HG02571 (cell line): ENCODE measurements at regions not wholly inside any gene's neighbourhood (a gene's known extent, or its start where the extent isn't known, plus 50 kb on each side); places are given as distances from the start of the nearest gene placed in this dataset.
"Not testable (repeated sequence)": the region's sequence is repeated elsewhere in the genome, so short reads cannot be mapped to it uniquely, and the experiment has no call there.

Source experiments
- ATAC-seq: cut with Tn5 transposase; IDR thresholded peaks from one replicate; pipeline ENCODE4 v1.9.1; 2021; ENCODE audit warnings: mild to moderate bottlenecking, moderate library complexity; ENCODE audit not compliant: unreplicated experiment

DNA sequence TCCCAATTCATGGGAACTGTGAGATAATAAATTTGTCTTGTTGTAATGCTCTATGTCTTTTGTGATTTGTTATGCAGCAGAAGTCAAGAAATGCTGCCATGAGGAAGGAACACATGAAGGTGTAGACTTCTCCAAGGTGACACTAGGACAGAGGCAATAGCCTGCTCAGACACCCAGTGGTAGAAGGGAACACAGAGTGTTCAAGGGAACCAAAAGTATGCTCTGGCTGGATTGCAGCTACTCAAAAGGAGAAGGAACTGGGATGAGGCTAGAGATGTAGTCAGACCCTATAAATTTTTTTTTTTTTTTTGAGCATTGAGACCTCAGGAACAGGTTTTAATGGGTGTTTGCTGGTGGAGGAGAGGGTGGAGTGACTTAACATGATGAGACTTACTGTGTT is 232.5 kb downstream of the PARP8 start:
- no peak for ATAC-seq

- ATAC-seq, result no peak
Measured at GRCh38 chr5:50900952-50901510, 234.6 kb downstream of the PARP8 start.

GRCh38 chr5:50903651-50904050 is 237.2 kb downstream of the PARP8 start:
- no peak for ATAC-seq

GRCh38 chr5:50905996-50906570 is 239.6 kb downstream of the PARP8 start:
- no peak for ATAC-seq

- ATAC-seq, result not testable (repeated sequence)
Measured at GRCh38 chr5:50920160-50920559, 253.7 kb downstream of the PARP8 start.

- ATAC-seq, result no peak
Measured at GRCh38 chr5:50921366-50922133, 255.1 kb downstream of the PARP8 start.

GRCh38 chr5:50922134-50922941 is 255.9 kb downstream of the PARP8 start:
- ATAC-seq, result not testable (repeated sequence)

DNA sequence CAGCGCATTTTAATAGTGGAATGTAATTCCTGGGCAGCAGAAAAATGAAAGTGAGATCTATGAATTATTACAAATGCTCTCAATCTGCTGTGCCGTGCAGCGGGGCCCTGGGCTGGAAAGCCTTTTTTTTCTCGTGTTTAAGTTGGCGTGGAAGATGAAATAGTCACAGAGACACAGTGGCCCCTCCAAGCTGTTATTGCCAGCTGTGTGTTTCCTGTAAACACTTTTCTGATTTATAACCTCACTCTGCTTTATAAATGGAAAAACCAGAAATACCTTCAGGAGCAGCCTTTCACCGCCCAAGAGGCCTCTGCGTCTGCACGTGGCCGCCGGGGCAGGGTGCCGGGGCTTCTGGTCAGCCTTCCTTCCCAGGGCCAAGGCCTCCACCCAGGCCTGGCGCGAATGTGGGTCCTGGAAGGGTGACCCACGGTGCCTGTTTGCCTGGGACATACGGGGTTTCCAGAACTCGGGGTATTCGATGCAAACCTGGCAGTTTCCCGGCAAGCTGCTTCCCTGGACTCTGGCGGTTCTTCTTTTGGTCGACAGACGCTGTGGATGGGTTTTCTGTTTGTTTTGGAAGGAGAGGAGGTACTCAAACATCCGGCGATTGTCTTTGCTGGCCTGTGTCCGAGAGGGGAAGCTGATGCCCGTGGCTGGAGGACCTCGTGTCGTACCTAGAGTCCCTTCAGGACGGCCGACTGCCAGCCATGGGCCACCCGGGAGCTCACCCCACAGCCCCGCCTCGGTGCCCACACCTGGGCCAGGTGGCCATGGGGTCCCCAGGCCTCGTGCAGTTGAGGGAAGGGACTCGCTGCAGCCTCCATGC is 256.7 kb downstream of the PARP8 start:
- no peak for ATAC-seq

DNA sequence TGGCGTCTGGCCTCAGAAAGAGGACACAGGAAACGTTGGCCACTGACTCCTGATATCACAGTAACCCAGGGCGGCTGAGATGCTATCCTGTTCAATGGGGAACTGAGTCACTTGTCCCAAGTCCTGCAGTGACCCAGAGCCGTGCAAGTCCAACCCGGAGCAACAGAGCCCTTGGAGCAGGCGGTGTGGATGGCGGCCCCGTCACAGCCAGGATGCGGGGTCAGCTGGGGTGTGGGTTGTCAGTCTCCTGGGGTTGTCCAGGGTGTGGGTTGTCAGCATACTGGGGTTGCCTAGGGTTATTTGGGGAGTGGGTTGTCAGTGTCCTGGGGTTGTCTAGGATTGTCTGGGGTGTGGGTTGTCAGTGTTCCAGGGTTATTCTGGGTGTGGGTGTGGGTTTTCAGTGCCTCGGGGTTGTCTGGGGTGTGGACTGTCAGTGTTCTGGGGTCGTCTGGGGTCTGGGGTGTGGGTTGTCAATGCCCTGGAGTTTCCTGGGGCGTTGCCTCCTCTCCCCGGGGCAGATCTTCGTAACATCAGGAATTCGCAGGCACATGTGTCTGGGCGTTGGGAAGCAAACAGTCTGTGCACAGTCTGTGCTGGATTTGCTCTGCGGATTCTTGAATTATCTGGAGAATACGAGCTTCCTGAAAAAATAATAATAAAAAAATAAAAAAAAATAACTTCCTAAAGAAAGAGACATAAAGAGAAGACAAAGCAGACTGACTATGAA is 257.5 kb downstream of the PARP8 start:
- ATAC-seq, result no peak

GRCh38 chr5:50927953-50928352 is 261.5 kb downstream of the PARP8 start:
- ATAC-seq, result no peak

DNA sequence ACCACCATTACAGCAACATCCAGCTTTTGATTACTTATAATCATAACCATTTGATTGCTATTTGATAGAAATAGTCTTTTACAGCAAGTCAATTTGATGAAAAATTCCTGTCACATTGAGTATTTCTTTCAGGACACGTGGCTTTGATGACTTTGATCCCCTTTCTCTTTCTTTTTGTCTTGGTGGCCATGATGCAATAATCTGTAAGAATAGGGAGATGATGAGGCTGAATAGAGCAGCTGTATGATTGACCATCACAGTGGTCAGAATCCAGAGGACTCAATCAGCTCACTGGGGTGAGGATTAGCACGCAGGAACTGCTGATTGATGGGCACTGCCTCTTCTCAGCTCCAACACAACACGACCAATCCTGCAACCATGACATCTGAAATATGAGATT is 262.7 kb downstream of the PARP8 start:
- ATAC-seq, result no peak

DNA sequence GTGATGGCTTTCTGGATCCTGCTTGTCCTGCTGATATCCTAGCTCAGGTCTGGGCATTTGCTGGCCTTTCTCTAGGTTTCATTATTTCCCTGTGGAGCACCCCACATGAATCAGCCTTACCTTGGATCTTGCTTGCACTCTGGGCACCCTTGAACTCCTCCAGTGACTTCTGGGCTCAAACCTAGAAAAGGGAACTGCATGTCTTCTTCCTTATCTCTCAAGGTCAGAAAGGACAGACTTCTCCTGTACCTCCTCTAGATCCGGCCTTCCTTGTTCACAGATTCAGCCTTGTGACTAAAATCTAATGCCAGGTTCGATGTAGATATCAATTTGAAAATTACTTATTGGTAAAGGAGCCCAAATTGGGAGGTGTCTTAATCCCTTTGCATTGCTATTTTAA is 267.9 kb downstream of the PARP8 start:
- ATAC-seq, result no peak

- ATAC-seq, result no peak
Measured at GRCh38 chr5:50945139-50945538, 278.7 kb downstream of the PARP8 start.

GRCh38 chr5:50947906-50948683 is 281.7 kb downstream of the PARP8 start:
- no peak for ATAC-seq

- no peak for ATAC-seq
Measured at GRCh38 chr5:50953290-50953689, 286.9 kb downstream of the PARP8 start.

DNA sequence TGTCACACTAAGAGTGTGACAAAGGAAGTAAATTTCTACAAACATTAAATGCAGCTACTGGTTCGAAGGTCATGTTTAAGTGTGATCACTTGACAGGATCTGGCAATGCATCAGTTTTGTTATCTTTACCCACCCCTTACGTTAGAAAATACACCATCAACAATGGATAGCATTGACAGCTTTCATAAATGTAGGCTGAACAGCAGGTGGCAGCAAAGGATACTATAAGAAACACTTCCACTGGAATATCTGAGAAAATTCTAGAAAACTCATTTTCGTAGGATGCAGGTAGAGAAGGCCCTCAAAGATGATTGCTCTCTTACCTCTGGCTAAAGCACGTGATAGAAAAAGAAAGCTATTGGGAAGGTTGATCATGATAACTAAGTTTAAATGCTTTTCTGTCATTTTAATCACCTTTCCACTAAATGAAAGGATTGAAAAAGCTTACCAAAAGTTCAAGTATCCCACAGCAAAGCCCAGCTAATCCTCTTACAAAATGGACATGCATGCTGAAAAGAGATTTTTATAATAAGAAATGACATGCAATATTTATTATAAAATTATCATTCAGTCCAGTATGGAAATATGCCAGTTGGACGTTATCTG is 292.5 kb downstream of the PARP8 start:
- ATAC-seq, result no peak

GRCh38 chr5:50962934-50963872 is 296.8 kb downstream of the PARP8 start:
- ATAC-seq, result peak; percentile 81
